OCI-LY3 (cell line): ENCODE measurements at regions not wholly inside any gene's neighbourhood (a gene's known extent, or its start where the extent isn't known, plus 50 kb on each side); places are given as distances from the start of the nearest gene placed in this dataset.

Experiments
- H2AFZ ChIP-seq: fragments of 200-600, 300-600 bp; shearing (Covaris generic); 2 replicates; pipeline ENCODE4 v1.6.0; 2014; ENCODE audit warnings: antibody characterized with exemption, low read depth, low read length
- H3K27ac ChIP-seq: fragments of 200-600, 300-600 bp; sonication (generic); 2 replicates; pipeline ENCODE4 v1.5.1; 2014; ENCODE audit warnings: mild to moderate bottlenecking, low read length, moderate library complexity, mixed read lengths
- H3K27me3 ChIP-seq: fragments of 200-600, 300-600 bp; sonication (generic); 2 replicates; pipeline ENCODE4 v1.6.1; 2014; ENCODE audit warnings: low read depth, low read length, mixed read lengths
- H3K36me3 ChIP-seq: fragments of 200-600, 300-600 bp; sonication (generic); replicated peaks from 2 replicates; pipeline ENCODE3; 2014; ENCODE audit warnings: low read depth, low read length, mixed read lengths
- H3K4me1 ChIP-seq: fragments of 300-600, 200-600 bp; sonication (generic); 2 replicates; pipeline ENCODE4 v1.6.1; 2014; ENCODE audit warnings: low read length, mixed read lengths
- H3K4me2 ChIP-seq: fragments of 200-600, 300-600 bp; sonication (generic); 2 replicates; pipeline ENCODE4 v1.6.1; 2014; ENCODE audit warnings: low read length, mixed read lengths
- H3K4me3 ChIP-seq: fragments of 300-600, 200-600 bp; sonication (generic); 2 replicates; pipeline ENCODE4 v1.5.1; 2014; ENCODE audit warnings: antibody characterized with exemption, mild to moderate bottlenecking, low read length, moderate library complexity
- H3K79me2 ChIP-seq: fragments of 300-600, 200-600 bp; shearing (Covaris generic); 2 replicates; pipeline ENCODE4 v1.6.1; 2014; ENCODE audit warnings: mild to moderate bottlenecking, low read length, mixed read lengths
- H3K9ac ChIP-seq: fragments of 300-600, 200-600 bp; shearing (Covaris generic); 2 replicates; pipeline ENCODE4 v1.6.0; 2014; ENCODE audit warnings: mild to moderate bottlenecking, low read length, moderate library complexity
- H3K9me3 ChIP-seq: fragments of 200-600, 300-600 bp; shearing (Covaris generic); 2 replicates; pipeline ENCODE4 v1.6.1; 2014; ENCODE audit warnings: low read length, mixed read lengths; ENCODE audit not compliant: insufficient read depth
- H4K20me1 ChIP-seq: fragments of 200-600, 300-600 bp; sonication (generic); 2 replicates; pipeline ENCODE4 v1.6.1; 2016; ENCODE audit warnings: low read length, mixed read lengths; ENCODE audit not compliant: insufficient read depth
- CTCF ChIP-seq: fragments of 200-600, 300-600 bp; sonication (generic); IDR thresholded peaks from 2 replicates; pipeline ENCODE4 v1.5.1; 2014; ENCODE audit warnings: antibody characterized with exemption, low read length, low read depth
- EZH2phosphoT487 ChIP-seq: fragments of 200-600 bp; shearing (Covaris generic); IDR thresholded peaks from 2 replicates; pipeline ENCODE4 v1.6.1; 2018; ENCODE audit warnings: antibody characterized with exemption, mixed run types, low read depth

DNA sequence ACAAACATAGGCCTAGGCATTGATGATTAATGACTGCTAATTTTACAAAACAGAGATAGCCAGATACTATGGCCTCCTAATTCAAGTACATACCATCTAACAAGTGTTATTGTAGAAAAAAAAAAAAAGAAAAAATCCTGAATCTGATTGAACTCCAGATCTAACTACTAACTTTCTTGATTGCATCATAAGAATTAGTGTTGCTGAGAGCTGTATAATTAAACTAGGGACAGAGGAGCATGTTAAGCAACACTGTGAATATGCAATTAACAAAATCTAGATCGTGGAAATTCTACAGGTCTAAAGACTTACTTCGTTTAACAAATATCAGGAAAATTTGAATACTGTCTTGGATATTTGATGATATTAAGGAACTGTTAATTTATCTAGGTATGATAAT, 208.3 kb upstream of the ZNF608 start:
- Histone ChIP-seq H3K9me3 (no peaks in the 10 kb centered on the region), H3K4me2 (no peak overlapping the region), H3K4me3 (no peak overlapping the region), H3K79me2 (no peaks in the 10 kb centered on the region), H3K4me1 (peaks cover 23% of the 10 kb centered on the region), H3K27me3 (no peaks in the 10 kb centered on the region), H2AFZ (no peak overlapping the region), H3K9ac (no peak overlapping the region), H3K36me3 (no peaks in the 10 kb centered on the region), H4K20me1 (no peaks in the 10 kb centered on the region), H3K27ac (no peak overlapping the region)
- TF ChIP-seq EZH2phosphoT487 (no peak), CTCF (no peak)

GRCh38 chr5:124956471-124957029, 210.1 kb upstream of the ZNF608 start:
- Histone ChIP-seq H3K27ac (no peak overlapping the region), H3K4me1 (peaks cover 14% of the 10 kb centered on the region), H3K9me3 (no peaks in the 10 kb centered on the region), H3K79me2 (no peaks in the 10 kb centered on the region), H4K20me1 (no peaks in the 10 kb centered on the region), H3K9ac (no peak overlapping the region), H3K36me3 (no peaks in the 10 kb centered on the region), H3K27me3 (no peaks in the 10 kb centered on the region), H3K4me3 (no peak overlapping the region), H2AFZ (no peak overlapping the region), H3K4me2 (no peak overlapping the region)
- TF ChIP-seq CTCF (no peak), EZH2phosphoT487 (no peak)

DNA sequence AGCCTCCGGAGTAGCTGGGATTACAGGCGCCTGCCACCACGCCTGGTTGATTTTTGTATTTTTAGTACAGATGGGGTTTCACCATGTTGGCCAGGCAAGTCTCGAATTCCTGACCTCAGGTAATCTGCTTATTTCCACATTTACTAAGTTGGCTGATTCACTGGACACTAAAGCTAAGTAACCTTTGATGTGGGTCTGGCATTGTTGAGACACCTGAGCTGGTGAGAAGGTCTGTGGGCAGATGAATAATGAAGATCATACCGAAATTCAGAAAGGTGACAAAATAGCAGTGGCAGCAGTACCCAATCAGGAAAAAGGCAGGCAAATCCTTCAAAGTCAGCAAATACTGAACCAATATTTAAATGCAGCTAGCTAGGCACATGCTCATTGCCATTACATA, 210.6 kb upstream of the ZNF608 start:
- no peak for TF ChIP-seq CTCF
- TF ChIP-seq EZH2phosphoT487: no peak
- peaks cover 9% of the 10 kb centered on the region for H3K4me1 ChIP-seq
- H3K79me2 ChIP-seq: no peaks in the 10 kb centered on the region

GRCh38 chr5:124960266-124960665, 213.8 kb upstream of the ZNF608 start:
- H3K27me3 ChIP-seq: no peaks in the 10 kb centered on the region
- TF ChIP-seq CTCF: no peak
- TF ChIP-seq EZH2phosphoT487: no peak

More for the DNA sequence above, 210.6 kb upstream of the ZNF608 start:
- Histone ChIP-seq H3K36me3 (no peaks in the 10 kb centered on the region), H4K20me1 (no peaks in the 10 kb centered on the region), H3K4me3 (no peak overlapping the region), H2AFZ (no peak overlapping the region), H3K27me3 (no peaks in the 10 kb centered on the region), H3K4me2 (no peak overlapping the region), H3K27ac (no peak overlapping the region), H3K9ac (no peak overlapping the region), H3K9me3 (no peaks in the 10 kb centered on the region)

More at GRCh38 chr5:124960266-124960665, 213.8 kb upstream of the ZNF608 start:
- Histone ChIP-seq H4K20me1 (no peaks in the 10 kb centered on the region), H3K4me3 (no peak overlapping the region), H3K4me1 (peaks cover 6% of the 10 kb centered on the region), H3K9me3 (no peaks in the 10 kb centered on the region), H3K9ac (no peak overlapping the region), H3K4me2 (no peak overlapping the region), H3K79me2 (no peaks in the 10 kb centered on the region), H3K36me3 (no peaks in the 10 kb centered on the region), H3K27ac (no peak overlapping the region), H2AFZ (no peak overlapping the region)
